GM19351 (cell line): ENCODE measurements at regions not wholly inside any gene's neighbourhood (a gene's known extent, or its start where the extent isn't known, plus 50 kb on each side); places are given as distances from the start of the nearest gene placed in this dataset.

Experiments used
- ATAC-seq: cut with Tn5 transposase; IDR thresholded peaks from one replicate; pipeline ENCODE4 v1.9.1; 2021; ENCODE audit warnings: mild to moderate bottlenecking, moderate library complexity; ENCODE audit not compliant: unreplicated experiment

GRCh38 chr4:83679692-83680091, 143.8 kb downstream of the GPAT3 start:
- no peak for ATAC-seq

- ATAC-seq, result no peak
Observed at GRCh38 chr4:83679254-83679653, 143.3 kb downstream of the GPAT3 start.

- no peak for ATAC-seq
Observed at GRCh38 chr4:83677656-83678055, 141.7 kb downstream of the GPAT3 start.

DNA sequence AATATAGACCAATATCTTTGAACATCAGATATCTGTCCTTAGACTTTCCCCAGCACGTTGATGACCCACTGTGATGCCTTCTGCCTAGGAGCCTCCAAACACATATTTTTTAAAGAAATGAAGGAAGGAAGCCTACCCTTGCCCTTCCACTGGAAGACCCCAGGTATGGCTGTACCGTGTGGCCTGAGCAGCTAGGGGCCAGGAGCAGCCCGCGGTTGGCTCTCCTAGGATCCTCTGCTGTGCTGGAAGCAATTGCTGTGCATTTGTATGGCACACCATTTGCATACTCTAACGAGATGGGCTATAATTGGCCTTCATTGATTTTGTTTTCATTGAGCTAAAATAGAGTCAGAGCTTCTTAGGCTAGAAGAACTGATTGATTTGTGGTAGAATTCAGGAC, 128.8 kb downstream of the GPAT3 start:
- no peak for ATAC-seq

GRCh38 chr4:83664071-83664470, 128.2 kb downstream of the GPAT3 start:
- ATAC-seq, result no peak

DNA sequence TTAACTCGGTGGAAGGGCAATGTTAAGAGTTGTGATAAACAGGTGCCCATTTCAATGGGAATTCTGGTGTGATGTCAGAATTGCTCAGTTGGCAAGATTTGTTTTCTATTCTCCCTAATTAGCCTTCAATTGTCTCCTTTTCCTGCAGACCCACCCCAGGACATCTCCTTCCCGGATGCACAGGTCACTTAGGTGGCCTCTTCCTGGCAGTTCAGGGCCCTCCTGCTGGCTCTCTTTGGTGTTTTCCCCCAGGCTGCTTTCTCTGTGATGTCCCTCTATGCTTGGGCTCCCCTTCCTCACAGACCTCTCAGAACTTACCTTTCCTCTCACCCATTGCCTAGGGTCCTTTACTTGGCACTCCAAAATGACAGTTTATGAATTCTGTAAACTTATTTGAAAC, 126.3 kb downstream of the GPAT3 start:
- ATAC-seq, result no peak

GRCh38 chr4:83661359-83661758, 125.5 kb downstream of the GPAT3 start:
- no peak for ATAC-seq

DNA sequence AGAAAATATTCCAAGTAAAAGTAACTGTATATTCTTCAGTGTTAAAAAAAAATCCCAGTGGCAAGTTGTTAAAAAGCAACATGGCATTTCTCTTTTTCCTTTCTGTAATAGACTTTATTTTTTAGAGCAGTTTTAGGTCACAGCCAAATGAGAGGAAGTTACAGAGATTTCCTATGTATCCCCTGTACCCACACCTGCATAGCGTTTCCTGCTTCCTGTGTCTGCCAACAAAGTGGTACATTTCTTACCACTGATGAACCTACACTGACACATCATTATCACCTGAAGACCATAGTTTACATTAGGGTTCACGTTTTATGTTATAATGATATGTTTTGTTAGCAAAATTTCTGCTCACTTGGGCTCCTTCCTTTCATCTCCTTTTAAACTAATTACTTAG, 124.7 kb downstream of the GPAT3 start:
- no peak for ATAC-seq

DNA sequence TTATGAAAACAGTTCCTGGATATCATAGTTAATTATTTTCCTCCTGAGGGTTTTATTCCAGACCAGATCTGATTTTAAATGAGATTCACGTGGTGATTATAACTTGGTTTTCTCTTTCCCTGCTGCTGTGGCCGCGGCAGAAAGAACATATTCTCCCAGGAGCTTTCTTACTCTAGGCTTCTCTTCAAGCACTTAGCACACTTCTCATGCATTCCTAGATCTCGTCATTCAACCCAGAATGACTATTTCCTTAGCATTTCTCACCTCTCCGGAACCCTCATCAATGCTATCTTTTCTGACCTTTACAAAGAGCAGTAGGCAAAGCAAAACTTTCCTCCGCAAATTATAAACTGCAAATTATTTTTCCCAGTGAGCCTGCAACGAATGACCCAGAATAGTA, 122.9 kb downstream of the GPAT3 start:
- no peak for ATAC-seq

DNA sequence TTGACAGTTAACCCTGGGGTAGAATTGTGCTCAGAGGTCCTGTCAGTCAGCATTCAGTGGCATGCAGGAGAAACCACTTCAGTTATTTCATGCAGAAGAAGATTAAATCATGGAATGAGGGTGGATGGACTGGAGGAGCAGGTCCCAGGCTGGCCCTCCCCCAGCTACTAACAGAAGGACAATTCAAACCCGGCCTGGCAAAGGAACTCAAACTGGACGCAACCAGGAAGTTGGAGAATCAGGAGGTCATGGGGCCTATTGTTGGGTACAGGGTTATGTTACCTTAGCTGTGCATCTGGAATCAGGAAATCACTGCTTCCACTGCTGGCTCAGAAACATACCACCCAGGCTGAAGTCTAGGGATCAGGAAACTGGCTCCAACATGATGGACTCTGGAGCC, 121.4 kb downstream of the GPAT3 start:
- ATAC-seq, result no peak
